ENCODE measurements at regions not wholly inside any gene's neighbourhood (a gene's known extent, or its start where the extent isn't known, plus 50 kb on each side); places are given as distances from the start of the nearest gene placed in this dataset.

GRCh38 chr2:238786379-238786778, 61.5 kb upstream of the TWIST2 start:
- no peak overlapping the region for H3K14ac ChIP-seq (ENCODE audit: low read length)
- H2BK120ac ChIP-seq (ENCODE audit: insufficient read depth, low read length, poor library complexity): no peak overlapping the region
- H2BK5ac ChIP-seq (ENCODE audit: low read depth, low read length, poor library complexity): no peak overlapping the region
- no peak overlapping the region for H3K4me3 ChIP-seq (ENCODE audit: low read depth, low read length)
- H3K4me1 ChIP-seq (ENCODE audit: control insufficient read depth in 1 of 2, insufficient read depth in 2 of 2, low read length in 2 of 2): no peaks in the 10 kb centered on the region
- H3K4me2 ChIP-seq (ENCODE audit: low read length): no peak overlapping the region
- no peaks in the 10 kb centered on the region for H3K36me3 ChIP-seq (ENCODE audit: control insufficient read depth in 1 of 2, insufficient read depth in 2 of 2, low read length in 2 of 2)
- H3K23ac ChIP-seq (ENCODE audit: low read length): no peak overlapping the region
- H2AFZ ChIP-seq (ENCODE audit: insufficient read depth, low read length, poor library complexity): no peak overlapping the region
- no peak for DNase-seq
- no CpG with 5 or more reads among the region's 9 CpGs for WGBS (ENCODE audit: extremely low coverage, insufficient coverage, insufficient read length)
- no peak overlapping the region for H4K8ac ChIP-seq (ENCODE audit: low read depth, low read length)
- no peak overlapping the region for H3K27ac ChIP-seq (ENCODE audit: low read depth, low read length)
- H3K9ac ChIP-seq (ENCODE audit: low read length): no peak overlapping the region
- no peak overlapping the region for H2BK12ac ChIP-seq (ENCODE audit: low read length)
- no peaks in the 10 kb centered on the region for H3K9me3 ChIP-seq (ENCODE audit: insufficient read depth, low read depth, low read length)
- no peaks in the 10 kb centered on the region for H3K79me1 ChIP-seq (ENCODE audit: low read length)
- H4K91ac ChIP-seq (ENCODE audit: low read depth, low read length): no peak overlapping the region
- no peak overlapping the region for H2AK5ac ChIP-seq (ENCODE audit: low read length)
- no peak overlapping the region for H3K4ac ChIP-seq (ENCODE audit: low read depth, low read length)
- no peak overlapping the region for H3K18ac ChIP-seq (ENCODE audit: low read length)
- no peaks in the 10 kb centered on the region for H3K27me3 ChIP-seq (ENCODE audit: insufficient read depth, low read length)
- H4K12ac ChIP-seq (ENCODE audit: low read depth, low read length): no peak overlapping the region
- no peaks in the 10 kb centered on the region for H3K79me2 ChIP-seq (ENCODE audit: control insufficient read depth, insufficient read depth, low read length, poor library complexity)

- no peaks in the 10 kb centered on the region for H3K4me1 ChIP-seq (ENCODE audit: control insufficient read depth in 1 of 2, insufficient read depth in 2 of 2, low read length in 2 of 2)
- H3K4me3 ChIP-seq (ENCODE audit: low read depth, low read length): no peak overlapping the region
- no peaks in the 10 kb centered on the region for H3K36me3 ChIP-seq (ENCODE audit: control insufficient read depth in 1 of 2, insufficient read depth in 2 of 2, low read length in 2 of 2)
- H3K27ac ChIP-seq (ENCODE audit: low read depth, low read length): no peak overlapping the region
- H3K18ac ChIP-seq (ENCODE audit: low read length): no peak overlapping the region
- no peak overlapping the region for H3K4ac ChIP-seq (ENCODE audit: low read depth, low read length)
- H2BK5ac ChIP-seq (ENCODE audit: low read depth, low read length, poor library complexity): no peak overlapping the region
- no peak overlapping the region for H3K9ac ChIP-seq (ENCODE audit: low read length)
- H3K14ac ChIP-seq (ENCODE audit: low read length): no peak overlapping the region
- no peak overlapping the region for H4K12ac ChIP-seq (ENCODE audit: low read depth, low read length)
- H2AFZ ChIP-seq (ENCODE audit: insufficient read depth, low read length, poor library complexity): no peak overlapping the region
- H4K91ac ChIP-seq (ENCODE audit: low read depth, low read length): no peak overlapping the region
- no peaks in the 10 kb centered on the region for H3K9me3 ChIP-seq (ENCODE audit: insufficient read depth, low read depth, low read length)
- no peak overlapping the region for H3K23ac ChIP-seq (ENCODE audit: low read length)
- no peak for DNase-seq
- no peak overlapping the region for H2AK5ac ChIP-seq (ENCODE audit: low read length)
- H3K79me1 ChIP-seq (ENCODE audit: low read length): no peaks in the 10 kb centered on the region
- no CpG with 5 or more reads among the region's 29 CpGs for WGBS (ENCODE audit: extremely low coverage, insufficient coverage, insufficient read length)
- no peak overlapping the region for H2BK12ac ChIP-seq (ENCODE audit: low read length)
- H3K79me2 ChIP-seq (ENCODE audit: control insufficient read depth, insufficient read depth, low read length, poor library complexity): no peaks in the 10 kb centered on the region
- no peak overlapping the region for H2BK120ac ChIP-seq (ENCODE audit: insufficient read depth, low read length, poor library complexity)
- no peak overlapping the region for H3K4me2 ChIP-seq (ENCODE audit: low read length)
- H3K27me3 ChIP-seq (ENCODE audit: insufficient read depth, low read length): no peaks in the 10 kb centered on the region
- no peak overlapping the region for H4K8ac ChIP-seq (ENCODE audit: low read depth, low read length)
Measured at GRCh38 chr2:238786792-238787490, 60.9 kb upstream of the TWIST2 start.

GRCh38 chr2:238787501-238787900, 60.4 kb upstream of the TWIST2 start:
- Histone ChIP-seq H3K4me1 (ENCODE audit: control insufficient read depth in 1 of 2, insufficient read depth in 2 of 2, low read length in 2 of 2) (no peaks in the 10 kb centered on the region), H3K4me3 (ENCODE audit: low read depth, low read length) (no peak overlapping the region), H4K12ac (ENCODE audit: low read depth, low read length) (no peak overlapping the region), H3K14ac (ENCODE audit: low read length) (no peak overlapping the region), H3K4me2 (ENCODE audit: low read length) (no peak overlapping the region), H3K23ac (ENCODE audit: low read length) (no peak overlapping the region), H3K9me3 (ENCODE audit: insufficient read depth, low read depth, low read length) (no peaks in the 10 kb centered on the region), H2AK5ac (ENCODE audit: low read length) (no peak overlapping the region), H3K4ac (ENCODE audit: low read depth, low read length) (no peak overlapping the region), H3K27me3 (ENCODE audit: insufficient read depth, low read length) (no peaks in the 10 kb centered on the region), H2BK5ac (ENCODE audit: low read depth, low read length, poor library complexity) (no peak overlapping the region), H4K91ac (ENCODE audit: low read depth, low read length) (no peak overlapping the region), H3K79me2 (ENCODE audit: control insufficient read depth, insufficient read depth, low read length, poor library complexity) (no peaks in the 10 kb centered on the region), H2AFZ (ENCODE audit: insufficient read depth, low read length, poor library complexity) (no peak overlapping the region), H3K18ac (ENCODE audit: low read length) (no peak overlapping the region), H3K36me3 (ENCODE audit: control insufficient read depth in 1 of 2, insufficient read depth in 2 of 2, low read length in 2 of 2) (no peaks in the 10 kb centered on the region), H2BK12ac (ENCODE audit: low read length) (no peak overlapping the region), H2BK120ac (ENCODE audit: insufficient read depth, low read length, poor library complexity) (no peak overlapping the region), H3K79me1 (ENCODE audit: low read length) (no peaks in the 10 kb centered on the region), H3K27ac (ENCODE audit: low read depth, low read length) (no peak overlapping the region), H4K8ac (ENCODE audit: low read depth, low read length) (no peak overlapping the region), H3K9ac (ENCODE audit: low read length) (no peak overlapping the region)
- whole genome bisulfite sequencing (ENCODE audit: extremely low coverage, insufficient coverage, insufficient read length): no CpG with 5 or more reads among the region's 5 CpGs
- DNase-seq: no peak

GRCh38 chr2:238789317-238789806, 58.5 kb upstream of the TWIST2 start:
- Histone ChIP-seq H2AFZ (ENCODE audit: insufficient read depth, low read length, poor library complexity) (no peak overlapping the region), H4K12ac (ENCODE audit: low read depth, low read length) (no peak overlapping the region), H3K23ac (ENCODE audit: low read length) (no peak overlapping the region), H3K4me3 (ENCODE audit: low read depth, low read length) (no peak overlapping the region), H3K9me3 (ENCODE audit: insufficient read depth, low read depth, low read length) (peaks cover 2% of the 10 kb centered on the region), H3K18ac (ENCODE audit: low read length) (no peak overlapping the region), H3K79me2 (ENCODE audit: control insufficient read depth, insufficient read depth, low read length, poor library complexity) (no peaks in the 10 kb centered on the region), H3K9ac (ENCODE audit: low read length) (no peak overlapping the region), H3K27ac (ENCODE audit: low read depth, low read length) (no peak overlapping the region), H3K4ac (ENCODE audit: low read depth, low read length) (no peak overlapping the region), H2AK5ac (ENCODE audit: low read length) (no peak overlapping the region), H2BK120ac (ENCODE audit: insufficient read depth, low read length, poor library complexity) (no peak overlapping the region), H4K8ac (ENCODE audit: low read depth, low read length) (no peak overlapping the region), H4K91ac (ENCODE audit: low read depth, low read length) (no peak overlapping the region), H3K27me3 (ENCODE audit: insufficient read depth, low read length) (no peaks in the 10 kb centered on the region), H3K36me3 (ENCODE audit: control insufficient read depth in 1 of 2, insufficient read depth in 2 of 2, low read length in 2 of 2) (no peaks in the 10 kb centered on the region), H3K79me1 (ENCODE audit: low read length) (no peaks in the 10 kb centered on the region), H2BK12ac (ENCODE audit: low read length) (no peak overlapping the region), H3K14ac (ENCODE audit: low read length) (no peak overlapping the region), H3K4me2 (ENCODE audit: low read length) (no peak overlapping the region), H3K4me1 (ENCODE audit: control insufficient read depth in 1 of 2, insufficient read depth in 2 of 2, low read length in 2 of 2) (no peaks in the 10 kb centered on the region), H2BK5ac (ENCODE audit: low read depth, low read length, poor library complexity) (no peak overlapping the region)
- DNase-seq: no peak
- no CpG with 5 or more reads among the region's 8 CpGs for WGBS (ENCODE audit: extremely low coverage, insufficient coverage, insufficient read length)

Measured in trophoblast cell (in vitro differentiated cells and primary cell).